GM12864 (cell line): ENCODE measurements at regions not wholly inside any gene's neighbourhood (a gene's known extent, or its start where the extent isn't known, plus 50 kb on each side); places are given as distances from the start of the nearest gene placed in this dataset.
"Not testable (repeated sequence)": the region's sequence is repeated elsewhere in the genome, so short reads cannot be mapped to it uniquely, and the experiment has no call there.

Source experiments
- DNase-seq: peaks from one replicate; pipeline ENCODE4 v3.0.0-alpha.2; 2011; ENCODE audit warnings: low read depth
- H3K4me3 ChIP-seq: 2 replicates; pipeline ENCODE4 v1.5.1; 2011; ENCODE audit warnings: mild to moderate bottlenecking, low read depth, low read length, control low read depth
- CTCF ChIP-seq: IDR thresholded peaks from 2 replicates; pipeline ENCODE4 v1.5.1; 2011; ENCODE audit warnings: low read depth, mild to moderate bottlenecking, moderate library complexity, low read length, control low read depth, inconsistent platforms; ENCODE audit errors: missing control alignments

GRCh38 chr22:46046299-46046685, 69.3 kb upstream of the WNT7B start:
- DNase-seq = no peak
- H3K4me3 ChIP-seq = no peak overlapping the region
- no peak for TF ChIP-seq CTCF

GRCh38 chr22:46047226-46047625, 70.3 kb upstream of the WNT7B start:
- no peak for DNase-seq
- TF ChIP-seq CTCF = no peak
- H3K4me3 ChIP-seq = no peak overlapping the region

- no peak for DNase-seq
- no peak for TF ChIP-seq CTCF
Observed at GRCh38 chr22:46047841-46048595, 71.1 kb upstream of the WNT7B start.

GRCh38 chr22:46048661-46049060, 71.7 kb upstream of the WNT7B start:
- H3K4me3 ChIP-seq, DNase-seq: not testable (repeated sequence)

More at GRCh38 chr22:46047841-46048595, 71.1 kb upstream of the WNT7B start:
- H3K4me3 ChIP-seq = no peak overlapping the region

GRCh38 chr22:46049726-46050450, 72.9 kb upstream of the WNT7B start:
- no peak overlapping the region for H3K4me3 ChIP-seq
- TF ChIP-seq CTCF = no peak
- no peak for DNase-seq

GRCh38 chr22:46050451-46050845, 73.5 kb upstream of the WNT7B start:
- no peak for TF ChIP-seq CTCF
- DNase-seq = no peak
- H3K4me3 ChIP-seq = no peak overlapping the region

- DNase-seq = no peak
- TF ChIP-seq CTCF = no peak
- H3K4me3 ChIP-seq = no peak overlapping the region
Observed at GRCh38 chr22:46050916-46051614, 74.1 kb upstream of the WNT7B start.
